Adrenal gland (tissue), 9 donors: ENCODE measurements at regions not wholly inside any gene's neighbourhood (a gene's known extent, or its start where the extent isn't known, plus 50 kb on each side); places are given as distances from the start of the nearest gene placed in this dataset.

ENCODE experiments used
- DNase-seq, 7 donors: peaks; one replicate each; pipeline ENCODE4 v3.0.0-alpha.2; 2019 to 2020
- H3K27ac ChIP-seq, 5 donors: fragments of 200-600 bp; sonication (generic) in 4 of 5; 1 replicate in 3 of 5; 2 replicates in 2 of 5; pipeline versions ENCODE4 v1.5.1 to v1.8.0; 2016 to 2020; ENCODE audit warnings: mild to moderate bottlenecking in 1 of 5
- H3K27me3 ChIP-seq: fragments of 200-600 bp; 2 replicates; pipeline ENCODE4 v1.8.0; 2021
- H3K36me3 ChIP-seq, 2 donors: fragments of 200-600 bp; replicated peaks in 1 of 2; 1 replicate in 1 of 2; 2 replicates in 1 of 2; pipeline versions ENCODE4 v1.5.1 to v1.8.0; 2018 to 2022
- H3K4me1 ChIP-seq, 2 donors: fragments of 200-600 bp; replicated peaks in 1 of 2; 1 replicate in 1 of 2; 2 replicates in 1 of 2; pipeline versions ENCODE4 v1.5.1 to v1.8.0; 2018 to 2021
- H3K4me3 ChIP-seq, 4 donors: fragments of 200-600 bp; sonication (generic) in 3 of 4; one replicate each; pipeline ENCODE4 v1.5.1; 2016 to 2018
- H3K9me3 ChIP-seq, 3 donors: fragments of 200-600 bp; sonication (generic) in 1 of 3; replicated peaks in 1 of 3; 1 replicate in 2 of 3; 2 replicates in 1 of 3; pipeline versions ENCODE4 v1.5.1 to v1.8.0; 2016 to 2021
- CTCF ChIP-seq, 6 experiments: fragments of 450-650 bp in 4 of 6; fragments of 200-600 bp in 2 of 6; sonication (generic) in 1 of 6; IDR thresholded peaks; 1 replicate in 5 of 6; 2 replicates in 1 of 6; pipeline versions ENCODE4 v1.5.1 to v1.8.0; 2016 to 2021; ENCODE audit warnings: antibody characterized with exemption in 6 of 6, mild to moderate bottlenecking in 2 of 6, moderate library complexity in 1 of 6
- POLR2A ChIP-seq, 2 donors: fragments of 450-650 bp; IDR thresholded peaks; one replicate each; pipeline ENCODE4 v1.6.1; 2017; ENCODE audit warnings: antibody characterized with exemption in 2 of 2, mild to moderate bottlenecking in 2 of 2, moderate library complexity in 1 of 2
- WGBS, 4 donors: extraction: QIAGEN DNeasy Blood & Tissue Kit in 2 of 4; methylation state at CpG; one replicate each; pipeline versions ENCODE4 v1.1.5 to v1.1.7; 2013 to 2017; 5-methylcytosine and 5-hydroxymethylcytosine counted together
- intact Hi-C, 2 donors: fragments of 100-400 bp; cut with DNase I; formaldehyde crosslinking; loops; one replicate each; pipeline versions ENCODE4 v1.14.1 to v1.15.0; 2022 to 2023
- donor health status: healthy with polysubstance abuse.
- donor health status: Bipolar disorder and iron deficiency.
- donor health status: DM: yes; HTN: yes; CAD: no.
- donor health status: DM: no; HTN: no; CAD: no.
- donor health status: DM: no; HTN: no; CAD: no.

DNA sequence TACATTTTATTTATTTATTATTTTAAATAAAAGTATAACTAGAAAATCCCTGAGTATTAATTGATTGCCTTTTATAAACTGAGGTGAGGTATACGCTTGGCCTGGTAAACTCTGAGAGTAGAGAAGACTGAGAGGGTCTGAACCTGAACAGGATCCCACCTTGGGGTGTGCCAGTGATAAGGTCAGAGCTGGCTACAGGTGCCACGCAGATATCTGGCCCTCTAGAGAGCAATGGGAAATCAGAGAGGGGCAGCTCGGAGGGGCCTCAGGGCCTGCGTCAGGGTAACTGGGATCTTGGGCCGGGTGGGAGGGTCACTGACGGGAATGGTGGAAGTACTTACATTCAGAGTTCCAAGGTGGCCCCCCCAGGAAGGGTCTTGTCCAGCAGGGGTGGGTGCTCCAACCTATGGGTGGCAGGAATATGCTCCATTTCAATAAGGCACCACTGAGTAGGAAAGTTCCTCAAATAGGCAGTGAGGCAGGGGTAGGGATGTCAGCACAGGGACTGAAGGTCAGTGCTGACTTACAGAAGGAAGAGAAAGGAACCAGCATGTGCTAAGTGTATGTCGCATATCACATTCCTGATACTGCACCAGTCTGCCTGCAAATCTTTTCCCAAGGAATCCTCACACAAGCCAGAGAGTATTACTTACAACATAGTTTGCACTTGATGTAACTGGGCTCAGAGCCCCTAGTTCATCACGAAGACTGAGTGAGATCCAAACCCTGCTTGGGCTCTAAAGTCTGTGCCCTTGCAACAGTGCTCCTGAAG, 706.0 kb upstream of the RAB6C start:
- no peak overlapping the region for H3K27ac ChIP-seq
- no peaks in the 10 kb centered on the region for H3K27me3 ChIP-seq
- H3K4me1 ChIP-seq: no peaks in the 10 kb centered on the region
- no peaks in the 10 kb centered on the region for H3K36me3 ChIP-seq
- H3K9me3 ChIP-seq: peaks cover 0 to 7% (median 0%) of the 10 kb centered on the region in 3 donors
- no peak for DNase-seq
- 86 to 95% (median 92%) methylated on average over 7 to 8 of the region's 8 CpGs for WGBS, 4 donors
- intact Hi-C loops: no loop called here
- TF ChIP-seq POLR2A (IDR thresholded peaks at IDR 0.05): no peak
- no peak for TF ChIP-seq CTCF (IDR thresholded peaks at IDR 0.05)
- no peak overlapping the region for H3K4me3 ChIP-seq

DNA sequence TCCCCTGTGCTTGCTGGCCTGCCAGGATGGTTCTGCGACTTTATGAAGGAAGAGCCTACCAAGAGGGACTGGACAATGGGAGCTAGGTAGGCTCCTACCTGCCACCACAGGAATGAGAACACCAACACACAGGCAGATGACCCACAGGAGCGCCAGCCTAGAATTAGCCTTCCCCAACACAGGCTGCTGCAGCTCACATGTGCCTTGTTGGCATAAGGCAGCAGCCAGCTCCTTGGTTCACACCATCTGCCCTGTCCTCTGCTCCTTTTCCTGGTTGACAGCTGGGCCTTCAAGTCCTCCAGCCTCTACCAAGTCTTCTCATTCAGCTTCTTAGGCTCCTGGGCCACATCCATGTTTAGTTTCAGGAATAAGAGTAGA, 705.4 kb upstream of the RAB6C start:
- peaks cover 0 to 7% (median 0%) of the 10 kb centered on the region in 3 donors for H3K9me3 ChIP-seq
- H3K4me3 ChIP-seq: no peak overlapping the region
- no peaks in the 10 kb centered on the region for H3K36me3 ChIP-seq
- no peak for DNase-seq
- WGBS, 4 donors: 63 to 100% (median 75%) methylated on average over 1 to 2 of the region's 2 CpGs
- intact Hi-C loops: no loop called here
- TF ChIP-seq POLR2A (IDR thresholded peaks at IDR 0.05) (no peak), CTCF (IDR thresholded peaks at IDR 0.05) (no peak)
- no peaks in the 10 kb centered on the region for H3K27me3 ChIP-seq
- H3K27ac ChIP-seq: no peak overlapping the region
- no peaks in the 10 kb centered on the region for H3K4me1 ChIP-seq

DNA sequence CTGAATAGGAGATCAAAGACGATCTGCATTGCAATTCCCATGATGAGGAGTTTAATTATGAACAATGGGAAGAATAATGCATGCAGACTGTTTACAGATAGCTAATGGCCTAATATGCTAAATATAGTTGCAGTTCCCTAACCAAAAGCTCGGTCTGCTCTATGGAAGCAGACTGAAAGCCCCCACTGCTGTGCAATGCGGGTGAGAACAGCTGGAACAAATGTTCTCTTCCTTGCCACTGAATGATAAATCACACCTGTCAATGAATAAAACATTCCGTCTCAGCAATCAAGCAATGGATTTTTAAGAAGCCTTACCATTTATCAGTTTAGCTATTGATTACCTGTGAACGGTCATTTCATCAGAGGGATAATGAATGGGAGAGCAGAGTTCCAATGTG, 704.5 kb upstream of the RAB6C start:
- intact Hi-C loops: no loop called here
- Histone ChIP-seq H3K9me3 (no peaks in the 10 kb centered on the region), H3K36me3 (no peaks in the 10 kb centered on the region), H3K27ac (no peak overlapping the region), H3K4me1 (no peaks in the 10 kb centered on the region), H3K4me3 (no peak overlapping the region), H3K27me3 (no peaks in the 10 kb centered on the region)
- 62 to 77% (median 73%) methylated on average over 5 of the region's 5 CpGs for WGBS, 4 donors
- no peak for TF ChIP-seq POLR2A (IDR thresholded peaks at IDR 0.05)
- TF ChIP-seq CTCF (IDR thresholded peaks at IDR 0.05): no peak
- no peak for DNase-seq

GRCh38 chr2:129275706-129276105, 703.8 kb upstream of the RAB6C start:
- H3K27me3 ChIP-seq: no peaks in the 10 kb centered on the region
- TF ChIP-seq CTCF (IDR thresholded peaks at IDR 0.05) (no peak), POLR2A (IDR thresholded peaks at IDR 0.05) (no peak)
- H3K4me3 ChIP-seq: no peak overlapping the region
- WGBS, 4 donors: 83 to 90% (median 88%) methylated on average over 3 of the region's 3 CpGs
- no peaks in the 10 kb centered on the region for H3K9me3 ChIP-seq
- H3K4me1 ChIP-seq: no peaks in the 10 kb centered on the region
- no peak overlapping the region for H3K27ac ChIP-seq
- DNase-seq: no peak
- intact Hi-C loops: no loop called here
- no peaks in the 10 kb centered on the region for H3K36me3 ChIP-seq
